ENCODE measurements at regions not wholly inside any gene's neighbourhood (a gene's known extent, or its start where the extent isn't known, plus 50 kb on each side); places are given as distances from the start of the nearest gene placed in this dataset.

DNA sequence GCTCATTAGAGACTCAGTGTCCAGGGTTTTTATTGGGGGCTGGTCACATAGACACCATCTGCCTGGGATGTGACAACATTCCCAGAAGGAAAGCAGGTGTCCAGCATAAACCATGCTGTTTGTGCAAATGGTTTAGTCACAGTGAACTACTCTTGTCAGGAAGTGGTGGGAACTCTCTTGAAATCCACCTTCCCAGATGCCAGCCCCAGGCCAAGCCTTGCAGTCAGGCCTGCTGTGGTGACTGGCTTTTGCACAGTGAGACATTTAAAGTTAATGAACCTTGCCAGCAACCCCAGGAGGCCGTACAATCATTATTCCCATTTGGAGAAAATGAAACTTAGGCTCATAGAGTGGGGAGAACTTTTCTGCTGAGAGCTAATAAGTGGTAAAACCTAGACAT lies 242.5 kb upstream of the KCNG1 start:
- TF ChIP-seq, protein P1, sequence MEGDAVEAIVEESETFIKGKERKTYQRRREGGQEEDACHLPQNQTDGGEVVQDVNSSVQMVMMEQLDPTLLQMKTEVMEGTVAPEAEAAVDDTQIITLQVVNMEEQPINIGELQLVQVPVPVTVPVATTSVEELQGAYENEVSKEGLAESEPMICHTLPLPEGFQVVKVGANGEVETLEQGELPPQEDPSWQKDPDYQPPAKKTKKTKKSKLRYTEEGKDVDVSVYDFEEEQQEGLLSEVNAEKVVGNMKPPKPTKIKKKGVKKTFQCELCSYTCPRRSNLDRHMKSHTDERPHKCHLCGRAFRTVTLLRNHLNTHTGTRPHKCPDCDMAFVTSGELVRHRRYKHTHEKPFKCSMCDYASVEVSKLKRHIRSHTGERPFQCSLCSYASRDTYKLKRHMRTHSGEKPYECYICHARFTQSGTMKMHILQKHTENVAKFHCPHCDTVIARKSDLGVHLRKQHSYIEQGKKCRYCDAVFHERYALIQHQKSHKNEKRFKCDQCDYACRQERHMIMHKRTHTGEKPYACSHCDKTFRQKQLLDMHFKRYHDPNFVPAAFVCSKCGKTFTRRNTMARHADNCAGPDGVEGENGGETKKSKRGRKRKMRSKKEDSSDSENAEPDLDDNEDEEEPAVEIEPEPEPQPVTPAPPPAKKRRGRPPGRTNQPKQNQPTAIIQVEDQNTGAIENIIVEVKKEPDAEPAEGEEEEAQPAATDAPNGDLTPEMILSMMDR (IDR thresholded peaks at IDR 0.05; ENCODE audit: poor library complexity) = no peak
- TF ChIP-seq EZH2 (IDR thresholded peaks at IDR 0.05; ENCODE audit: borderline replicate concordance) (no peak), EZH2phosphoT487 (IDR thresholded peaks at IDR 0.05; ENCODE audit: low read depth, severe bottlenecking, unreplicated experiment) (no peak)

All from hepatocyte (in vitro differentiated cells).